ENCODE measurements at regions not wholly inside any gene's neighbourhood (a gene's known extent, or its start where the extent isn't known, plus 50 kb on each side); places are given as distances from the start of the nearest gene placed in this dataset.

DNA sequence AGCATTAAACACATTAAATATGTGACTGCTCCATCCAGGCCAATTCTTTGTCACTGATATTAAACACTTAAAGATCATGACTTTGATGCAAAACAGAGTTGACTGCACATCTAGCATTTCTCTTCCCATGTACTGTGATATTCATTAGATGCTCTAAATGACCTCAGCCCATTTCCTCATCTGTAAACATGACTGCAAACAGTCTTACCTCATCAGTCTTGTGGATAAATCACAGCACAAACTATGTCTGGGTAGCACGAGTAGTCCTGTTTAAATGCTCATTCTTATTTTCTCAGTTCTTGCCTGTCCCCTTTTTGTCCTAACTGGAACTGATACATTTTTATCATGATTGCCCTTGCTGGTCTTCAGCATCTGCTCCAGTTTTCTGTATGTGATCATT lies 1974.8 kb upstream of the LRRTM1 start:
- no peak overlapping the region for H3K9ac ChIP-seq (ENCODE audit: low read length)
- H3K4me1 ChIP-seq (ENCODE audit: insufficient read depth, low read length, severe bottlenecking): no peaks in the 10 kb centered on the region
- H3K4me3 ChIP-seq (ENCODE audit: low read depth, low read length, poor library complexity, severe bottlenecking): no peak overlapping the region
- H3F3A ChIP-seq (ENCODE audit: insufficient read depth, low read length): no peaks in the 10 kb centered on the region
- no peaks in the 10 kb centered on the region for H3K27me3 ChIP-seq (ENCODE audit: insufficient read depth, low read length)
- TF ChIP-seq EZH2 (IDR thresholded peaks at IDR 0.05; ENCODE audit: borderline replicate concordance, low read length): no peak
- TF ChIP-seq, protein P1, sequence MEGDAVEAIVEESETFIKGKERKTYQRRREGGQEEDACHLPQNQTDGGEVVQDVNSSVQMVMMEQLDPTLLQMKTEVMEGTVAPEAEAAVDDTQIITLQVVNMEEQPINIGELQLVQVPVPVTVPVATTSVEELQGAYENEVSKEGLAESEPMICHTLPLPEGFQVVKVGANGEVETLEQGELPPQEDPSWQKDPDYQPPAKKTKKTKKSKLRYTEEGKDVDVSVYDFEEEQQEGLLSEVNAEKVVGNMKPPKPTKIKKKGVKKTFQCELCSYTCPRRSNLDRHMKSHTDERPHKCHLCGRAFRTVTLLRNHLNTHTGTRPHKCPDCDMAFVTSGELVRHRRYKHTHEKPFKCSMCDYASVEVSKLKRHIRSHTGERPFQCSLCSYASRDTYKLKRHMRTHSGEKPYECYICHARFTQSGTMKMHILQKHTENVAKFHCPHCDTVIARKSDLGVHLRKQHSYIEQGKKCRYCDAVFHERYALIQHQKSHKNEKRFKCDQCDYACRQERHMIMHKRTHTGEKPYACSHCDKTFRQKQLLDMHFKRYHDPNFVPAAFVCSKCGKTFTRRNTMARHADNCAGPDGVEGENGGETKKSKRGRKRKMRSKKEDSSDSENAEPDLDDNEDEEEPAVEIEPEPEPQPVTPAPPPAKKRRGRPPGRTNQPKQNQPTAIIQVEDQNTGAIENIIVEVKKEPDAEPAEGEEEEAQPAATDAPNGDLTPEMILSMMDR (IDR thresholded peaks at IDR 0.05; ENCODE audit: low read length): no peak
- no peaks in the 10 kb centered on the region for H3K79me2 ChIP-seq (ENCODE audit: insufficient read depth, low read length)
- no peaks in the 10 kb centered on the region for H3K9me3 ChIP-seq (ENCODE audit: low read length)
- H3K27ac ChIP-seq (ENCODE audit: low read depth, low read length, poor library complexity, severe bottlenecking): no peak overlapping the region
- no peaks in the 10 kb centered on the region for H4K20me1 ChIP-seq (ENCODE audit: insufficient read depth, low read length)
- no peaks in the 10 kb centered on the region for H3K36me3 ChIP-seq (ENCODE audit: insufficient read depth, low read length)
- no peak overlapping the region for H3K4me2 ChIP-seq (ENCODE audit: low read length)
- no peaks in the 10 kb centered on the region for H3K9me2 ChIP-seq (ENCODE audit: low read depth, low read length)
- H2AFZ ChIP-seq (ENCODE audit: low read length): no peak overlapping the region

DNA sequence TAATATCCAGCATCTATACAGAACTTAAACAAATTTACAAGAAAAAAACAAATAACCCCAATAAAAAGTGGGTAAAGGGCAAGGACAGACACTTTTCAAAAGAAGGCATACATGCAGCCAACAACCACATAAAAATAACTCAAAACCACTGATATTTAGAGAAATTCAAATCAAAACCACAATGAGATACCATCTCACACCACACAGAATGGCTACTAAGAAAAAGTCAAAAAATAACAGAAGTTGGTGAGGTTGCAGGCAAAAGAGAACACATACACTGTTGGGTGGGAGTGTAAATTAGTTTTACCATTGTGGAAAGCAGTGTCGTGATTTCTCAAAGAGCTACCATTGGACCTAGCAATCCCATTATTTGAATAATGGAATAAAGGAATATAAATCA lies 1973.9 kb upstream of the LRRTM1 start:
- Histone ChIP-seq H3K4me2 (ENCODE audit: low read length) (no peak overlapping the region), H3K36me3 (ENCODE audit: insufficient read depth, low read length) (no peaks in the 10 kb centered on the region), H3K27ac (ENCODE audit: low read depth, low read length, poor library complexity, severe bottlenecking) (no peak overlapping the region), H3K4me1 (ENCODE audit: insufficient read depth, low read length, severe bottlenecking) (no peaks in the 10 kb centered on the region), H2AFZ (ENCODE audit: low read length) (no peak overlapping the region), H3K27me3 (ENCODE audit: insufficient read depth, low read length) (no peaks in the 10 kb centered on the region), H4K20me1 (ENCODE audit: insufficient read depth, low read length) (no peaks in the 10 kb centered on the region), H3K9me3 (ENCODE audit: low read length) (no peaks in the 10 kb centered on the region), H3K4me3 (ENCODE audit: low read depth, low read length, poor library complexity, severe bottlenecking) (no peak overlapping the region), H3K9ac (ENCODE audit: low read length) (no peak overlapping the region), H3K79me2 (ENCODE audit: insufficient read depth, low read length) (no peaks in the 10 kb centered on the region), H3K9me2 (ENCODE audit: low read depth, low read length) (no peaks in the 10 kb centered on the region), H3F3A (ENCODE audit: insufficient read depth, low read length) (no peaks in the 10 kb centered on the region)
- TF ChIP-seq, protein P1 (IDR thresholded peaks at IDR 0.05; ENCODE audit: low read length): no peak
- no peak for TF ChIP-seq EZH2 (IDR thresholded peaks at IDR 0.05; ENCODE audit: borderline replicate concordance, low read length)

DNA sequence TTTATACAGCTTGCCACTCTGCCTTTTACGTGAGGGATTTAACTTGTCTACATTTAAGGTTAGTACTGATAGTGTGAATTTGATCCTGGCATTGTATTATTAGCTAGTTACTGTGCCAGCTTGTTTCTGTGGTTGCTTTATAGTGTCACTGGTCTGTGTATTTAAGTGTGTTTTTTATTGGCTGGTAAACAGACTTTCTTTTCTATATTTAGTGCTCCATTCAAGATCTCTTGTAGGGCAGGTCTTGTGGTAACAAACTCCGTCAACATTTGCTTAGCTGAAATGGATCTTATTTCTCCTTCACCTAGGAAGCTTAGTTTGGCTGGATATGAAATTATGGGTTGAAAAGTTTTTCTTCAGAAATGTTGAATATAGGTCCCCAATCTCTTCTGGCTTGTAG lies 1971.0 kb upstream of the LRRTM1 start:
- Histone ChIP-seq H3K36me3 (ENCODE audit: insufficient read depth, low read length) (no peaks in the 10 kb centered on the region), H3F3A (ENCODE audit: insufficient read depth, low read length) (no peaks in the 10 kb centered on the region), H3K4me3 (ENCODE audit: low read depth, low read length, poor library complexity, severe bottlenecking) (no peak overlapping the region), H3K4me2 (ENCODE audit: low read length) (no peak overlapping the region), H3K27ac (ENCODE audit: low read depth, low read length, poor library complexity, severe bottlenecking) (no peak overlapping the region), H2AFZ (ENCODE audit: low read length) (no peak overlapping the region), H3K9me3 (ENCODE audit: low read length) (no peaks in the 10 kb centered on the region), H3K9me2 (ENCODE audit: low read depth, low read length) (no peaks in the 10 kb centered on the region), H3K79me2 (ENCODE audit: insufficient read depth, low read length) (no peaks in the 10 kb centered on the region), H3K27me3 (ENCODE audit: insufficient read depth, low read length) (no peaks in the 10 kb centered on the region), H4K20me1 (ENCODE audit: insufficient read depth, low read length) (no peaks in the 10 kb centered on the region), H3K4me1 (ENCODE audit: insufficient read depth, low read length, severe bottlenecking) (no peaks in the 10 kb centered on the region), H3K9ac (ENCODE audit: low read length) (no peak overlapping the region)
- TF ChIP-seq EZH2 (IDR thresholded peaks at IDR 0.05; ENCODE audit: borderline replicate concordance, low read length): no peak
- TF ChIP-seq, protein P1 (IDR thresholded peaks at IDR 0.05; ENCODE audit: low read length): no peak
